ENCODE measurements at regions not wholly inside any gene's neighbourhood (a gene's known extent, or its start where the extent isn't known, plus 50 kb on each side); places are given as distances from the start of the nearest gene placed in this dataset.
A peak's percentile ranks its signal among the peaks of the same experiment; 100 is the strongest.

DNA sequence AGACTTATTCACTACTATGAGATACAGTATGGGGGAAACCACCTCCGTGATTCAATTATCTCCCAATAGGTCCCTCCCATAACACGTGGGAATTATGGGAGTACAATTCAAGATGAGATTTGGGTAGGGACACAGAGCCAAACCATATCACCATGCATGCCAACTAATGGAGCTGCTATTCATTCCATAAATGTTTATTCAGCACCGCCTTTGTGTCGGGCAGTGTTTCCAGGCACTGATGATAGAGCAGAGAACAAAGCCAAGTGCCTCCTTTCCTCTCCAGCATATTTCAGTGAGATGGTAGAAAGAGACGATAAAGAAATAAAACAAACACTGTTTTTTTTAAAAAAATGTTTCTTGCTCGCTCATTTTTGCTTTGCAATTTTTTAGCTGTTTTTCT lies 295.9 kb upstream of the FOXK1 start:
- TF ChIP-seq POLR2AphosphoS5 (IDR thresholded peaks at IDR 0.05), result peak in 1 of 3 donors; percentile 27
- no peak for TF ChIP-seq CTCF (IDR thresholded peaks at IDR 0.05)
- no peak for TF ChIP-seq EP300 (IDR thresholded peaks at IDR 0.05)
- no peak for TF ChIP-seq POLR2A (IDR thresholded peaks at IDR 0.05)
